ENCODE measurements at regions not wholly inside any gene's neighbourhood (a gene's known extent, or its start where the extent isn't known, plus 50 kb on each side); places are given as distances from the start of the nearest gene placed in this dataset.

DNA sequence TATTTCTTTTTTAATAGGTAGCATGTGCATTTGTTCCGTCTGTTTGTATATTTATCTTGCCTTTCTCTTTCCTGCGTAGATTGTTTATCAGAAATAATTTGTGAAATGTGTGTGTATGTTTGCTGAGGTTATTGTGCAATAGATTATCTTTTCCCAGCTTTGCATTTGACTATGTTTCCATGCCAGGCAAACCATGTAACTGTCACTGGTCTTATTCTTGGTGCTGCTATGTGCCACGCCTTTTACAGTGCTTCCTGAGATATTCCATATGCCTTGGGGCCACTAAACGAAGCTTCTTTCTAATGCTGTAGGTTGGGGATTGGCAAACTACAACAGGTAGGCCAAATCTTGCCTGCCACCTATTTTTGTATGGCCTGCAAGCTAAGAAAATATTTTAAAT lies 598.8 kb downstream of the PLPP3 start:
- no peak for DNase-seq (ENCODE audit: low spot score)

DNA sequence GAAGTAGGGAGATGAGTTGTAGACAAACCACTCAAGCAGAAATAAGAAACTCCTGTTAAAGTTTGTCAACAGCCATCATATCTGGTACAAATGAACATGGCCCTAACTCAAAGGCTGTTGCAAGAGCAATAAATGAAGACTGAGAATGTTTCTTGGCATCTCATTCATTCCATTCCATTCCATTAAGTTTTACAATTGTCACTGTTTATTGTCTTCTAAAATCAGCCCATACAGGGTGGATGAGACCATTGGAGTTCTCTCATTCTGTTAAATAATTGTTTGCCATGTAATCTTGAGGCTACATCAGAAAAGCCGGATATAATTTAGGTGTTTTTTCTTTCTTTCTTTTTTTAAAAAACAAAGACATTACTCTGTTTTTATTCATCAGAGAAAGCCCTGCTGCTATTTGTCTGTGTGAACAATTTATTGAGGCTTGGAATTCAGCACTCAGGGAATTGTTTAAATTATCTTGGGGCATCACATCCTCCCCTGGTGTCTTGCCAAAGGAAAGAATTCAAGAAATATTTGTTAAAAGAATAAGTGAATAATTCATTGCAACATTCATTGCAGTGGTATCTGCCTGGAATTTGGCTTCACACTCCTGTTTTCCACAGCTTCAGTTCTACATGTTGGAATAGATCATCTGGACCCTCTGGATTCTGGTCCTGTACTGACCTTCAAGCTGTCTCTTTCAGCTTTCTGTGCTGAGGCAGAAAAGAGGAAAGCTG lies 604.5 kb downstream of the PLPP3 start:
- no peak for DNase-seq (ENCODE audit: low spot score)

DNA sequence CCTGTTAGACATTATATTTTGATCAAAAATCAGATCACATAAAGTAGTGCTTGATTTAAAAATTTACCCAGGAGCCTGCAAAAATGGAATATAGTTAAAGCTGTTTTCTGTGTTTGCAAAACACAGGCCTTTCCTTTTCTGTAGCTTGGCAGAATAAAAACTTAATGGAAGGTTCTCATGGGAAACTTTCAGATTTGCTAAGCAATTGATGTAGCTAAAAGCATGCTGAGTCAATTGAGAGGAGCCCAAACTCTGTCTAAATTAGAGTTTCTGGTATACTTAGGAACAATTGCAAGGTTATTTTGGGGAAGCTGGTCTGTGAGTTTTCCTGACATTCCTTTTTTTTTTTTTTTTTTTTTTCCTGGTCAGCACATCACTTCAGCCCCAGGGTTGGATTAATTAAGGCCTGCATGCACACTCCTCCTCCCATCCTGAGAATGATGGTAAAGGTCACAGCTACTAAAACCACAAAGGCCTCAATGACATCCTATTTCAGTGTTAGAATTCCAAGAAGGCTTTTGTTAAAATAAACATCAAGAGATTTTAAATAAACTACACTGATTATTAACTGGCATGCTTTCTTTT lies 608.7 kb downstream of the PLPP3 start:
- no peak for DNase-seq (ENCODE audit: low spot score)

DNA sequence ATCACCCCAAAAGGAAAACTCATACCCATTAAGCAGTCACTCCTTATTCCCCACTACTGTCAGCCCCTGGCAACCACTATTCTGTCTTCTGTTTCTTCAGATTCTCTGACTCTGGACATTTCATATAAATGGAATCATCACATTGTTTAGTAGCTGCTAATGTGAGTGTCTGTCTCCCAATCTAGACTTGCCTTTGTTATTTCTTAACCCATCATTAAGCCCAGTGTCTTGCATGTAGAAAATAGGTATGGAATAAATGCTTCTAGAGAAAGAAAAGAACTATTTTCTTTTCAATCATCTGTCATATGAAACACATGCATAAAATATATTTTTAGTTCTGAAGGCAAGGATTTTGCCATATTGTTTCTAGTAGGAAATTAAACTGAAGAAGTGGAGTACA lies 610.0 kb downstream of the PLPP3 start:
- DNase-seq (ENCODE audit: low spot score) = no peak

DNA sequence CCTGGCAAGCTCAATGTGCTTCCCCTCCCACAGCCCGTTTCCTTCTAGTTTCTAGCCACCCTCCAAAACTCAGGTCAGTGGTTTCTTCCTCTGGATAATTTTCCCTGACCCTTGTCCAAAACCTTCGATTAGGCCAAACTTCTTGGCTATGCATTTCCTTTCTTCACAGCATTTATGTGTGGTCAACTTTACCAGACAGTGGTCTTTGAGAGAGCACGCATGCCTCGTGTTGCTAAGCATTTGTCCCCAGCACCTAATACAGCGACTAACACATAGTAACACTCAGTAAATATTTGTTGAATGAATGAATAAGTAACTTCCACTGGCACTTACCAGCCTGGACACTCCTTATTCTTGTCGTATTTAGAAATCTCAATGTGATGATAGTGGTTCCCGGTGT lies 610.7 kb downstream of the PLPP3 start:
- no peak for DNase-seq (ENCODE audit: low spot score)

DNA sequence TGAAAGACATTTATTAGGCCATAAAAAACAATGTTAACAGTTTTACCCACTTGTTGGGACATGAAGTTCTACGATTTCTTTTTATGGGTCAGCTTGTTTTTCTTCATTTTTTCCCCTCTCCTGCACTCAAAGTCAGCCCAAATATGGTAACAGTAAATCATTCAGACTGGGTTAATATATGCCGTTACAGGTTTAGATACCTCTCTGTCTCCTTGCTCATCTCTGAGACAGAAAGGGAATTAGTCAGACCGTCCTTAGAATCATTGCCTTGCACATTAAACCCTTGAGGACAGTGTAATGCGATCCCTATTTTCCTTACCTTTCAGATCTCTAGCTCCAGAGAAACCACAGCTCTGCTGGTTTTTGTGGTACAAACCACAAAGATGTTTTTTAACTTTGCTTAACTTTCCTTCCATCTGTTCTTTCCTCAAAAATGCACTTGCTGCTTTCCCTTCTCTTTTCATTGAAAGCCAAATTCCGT lies 613.3 kb downstream of the PLPP3 start:
- no peak for DNase-seq (ENCODE audit: low spot score)

DNA sequence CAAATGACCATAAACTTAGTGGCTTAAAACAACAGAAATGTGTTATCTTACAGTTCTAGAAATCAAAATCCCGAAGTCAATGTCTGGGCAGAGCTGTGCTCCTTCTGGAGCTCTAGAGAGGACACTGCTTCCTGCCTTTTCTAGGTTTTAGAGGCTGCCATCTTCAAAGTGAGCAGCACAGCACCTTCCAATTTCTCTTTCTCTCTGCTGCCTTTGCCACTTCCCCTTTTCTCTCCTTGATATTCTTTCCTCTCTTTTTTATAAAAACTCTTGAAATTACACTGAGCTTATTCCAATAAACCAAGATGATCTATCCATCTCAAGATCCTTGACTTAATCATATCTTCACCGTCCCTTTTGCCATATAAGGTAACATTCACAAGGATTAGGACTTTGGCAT lies 616.9 kb downstream of the PLPP3 start:
- no peak for DNase-seq (ENCODE audit: low spot score)

DNA sequence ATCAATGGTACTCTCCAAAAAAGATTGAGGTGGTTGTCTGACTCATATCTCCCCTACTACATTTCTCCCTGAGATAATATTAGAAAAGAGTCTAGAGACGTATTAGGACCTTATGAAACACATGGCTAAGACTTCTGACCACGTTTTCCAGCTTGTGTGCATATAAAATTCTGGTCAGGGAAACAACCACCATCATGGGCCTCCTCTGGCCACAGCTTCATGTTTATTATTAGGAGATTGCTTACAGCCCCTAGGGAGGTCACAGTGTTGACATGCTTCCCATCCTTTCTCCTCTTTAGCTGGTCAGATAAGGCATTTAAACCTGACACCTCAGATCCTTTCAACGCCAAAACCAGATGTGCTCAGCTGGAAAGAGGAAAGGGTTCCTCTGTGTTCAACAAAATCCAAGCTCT lies 620.2 kb downstream of the PLPP3 start:
- no peak for DNase-seq (ENCODE audit: low spot score)

DNA sequence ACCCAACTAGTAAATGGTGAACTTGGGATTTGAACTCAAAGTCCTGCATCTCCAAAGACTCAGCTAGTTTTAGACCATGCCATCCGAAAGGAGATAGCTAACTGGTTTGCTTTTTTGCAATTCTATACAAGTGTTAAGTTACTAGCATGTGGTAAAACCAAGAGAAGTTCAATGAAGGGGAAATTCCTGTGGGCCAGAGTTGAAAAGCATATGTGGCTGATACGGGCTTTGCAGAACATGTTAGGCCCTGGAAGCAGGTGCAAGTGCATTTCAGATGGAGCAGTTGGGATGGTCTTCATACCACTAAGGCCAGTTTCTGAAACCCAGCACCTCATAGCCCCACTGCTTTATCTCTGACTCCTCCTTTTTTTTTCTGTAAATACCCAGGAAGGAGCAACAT lies 620.9 kb downstream of the PLPP3 start:
- no peak for DNase-seq (ENCODE audit: low spot score)

DNA sequence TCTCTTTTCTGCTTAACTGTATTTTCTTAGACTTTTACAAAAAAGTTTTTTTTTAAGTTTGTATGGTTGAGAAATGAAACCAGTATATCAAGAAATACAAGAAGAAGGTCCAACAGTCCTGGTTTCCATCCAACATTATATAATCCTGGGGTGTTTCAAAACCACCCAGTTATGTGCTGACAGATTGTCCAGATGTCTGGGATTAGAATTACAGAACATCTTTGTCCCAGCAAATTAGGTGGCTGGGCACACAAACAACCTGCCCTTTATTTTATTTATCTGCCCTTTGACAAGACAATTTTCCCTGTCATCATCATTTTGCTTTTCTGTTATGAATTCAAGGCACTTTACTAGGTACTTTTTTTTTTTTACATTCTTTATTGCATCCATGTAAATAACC lies 622.1 kb downstream of the PLPP3 start:
- DNase-seq (ENCODE audit: low spot score) = no peak

DNA sequence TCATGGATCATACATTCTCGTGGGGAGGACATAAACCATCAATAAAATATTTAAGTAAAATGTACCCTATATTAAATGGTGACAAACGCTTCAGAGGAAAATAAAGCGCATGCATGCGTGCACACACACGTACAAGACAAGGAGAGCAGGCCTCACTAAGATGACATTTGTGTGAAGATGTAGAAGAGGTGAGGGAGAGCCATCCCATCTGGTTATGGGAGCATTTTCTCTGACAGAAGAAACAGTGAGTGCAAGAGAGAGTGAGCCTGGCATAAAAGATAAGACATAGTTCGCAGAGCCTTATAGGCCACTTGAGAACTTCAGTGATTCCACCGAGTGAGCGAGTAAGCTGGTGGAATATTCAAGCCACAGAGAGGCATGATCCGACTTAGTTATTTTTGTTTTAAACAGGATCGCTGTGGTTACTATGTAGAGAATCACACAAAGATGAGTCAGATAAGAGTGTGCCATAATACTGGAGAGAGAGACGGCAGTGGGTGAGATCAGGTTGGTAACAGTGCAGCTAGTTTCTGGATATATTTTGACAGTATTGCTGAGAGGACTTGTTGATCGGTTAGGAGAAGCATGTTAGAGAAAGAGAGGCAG lies 624.2 kb downstream of the PLPP3 start:
- no peak for DNase-seq (ENCODE audit: low spot score)

DNA sequence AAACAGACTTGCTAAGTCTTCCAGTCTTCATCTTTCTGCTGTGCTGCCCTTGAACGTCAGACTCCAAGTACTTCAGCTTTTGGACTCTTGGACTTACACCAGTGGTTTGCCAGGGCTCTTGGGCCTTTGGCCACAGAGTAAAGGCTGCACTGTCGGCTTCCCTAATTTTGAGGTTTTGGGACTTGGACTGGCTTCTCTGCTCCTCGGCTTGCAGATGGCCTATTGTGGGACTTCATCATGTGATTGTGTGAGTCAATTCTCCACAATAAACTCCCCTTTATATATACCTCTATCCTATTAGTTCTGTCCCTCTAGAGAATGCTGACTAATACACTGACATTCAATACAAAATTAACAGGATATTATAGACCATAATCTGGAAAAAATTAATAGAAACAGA lies 628.1 kb downstream of the PLPP3 start:
- no peak for DNase-seq (ENCODE audit: low spot score)

DNA sequence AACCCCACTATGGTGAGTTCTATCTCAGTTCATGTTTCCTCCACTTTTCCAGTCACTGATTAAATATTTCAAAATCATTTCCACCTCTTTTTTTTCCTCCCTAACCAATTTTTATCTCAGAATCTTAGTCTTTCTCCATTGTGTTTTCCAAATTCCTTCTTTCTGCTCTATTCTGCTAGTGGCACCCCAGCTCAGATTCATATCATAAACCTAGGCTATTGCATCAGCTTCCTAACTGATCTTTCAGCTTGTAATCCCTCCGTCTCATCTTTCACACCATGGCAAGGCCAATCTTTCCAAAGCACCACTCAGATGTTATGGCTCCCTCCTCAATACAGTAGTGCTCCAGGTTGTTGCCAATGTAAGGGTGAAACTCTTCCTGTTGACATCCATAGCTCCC lies 631.9 kb downstream of the PLPP3 start:
- DNase-seq (ENCODE audit: low spot score) = no peak

DNA sequence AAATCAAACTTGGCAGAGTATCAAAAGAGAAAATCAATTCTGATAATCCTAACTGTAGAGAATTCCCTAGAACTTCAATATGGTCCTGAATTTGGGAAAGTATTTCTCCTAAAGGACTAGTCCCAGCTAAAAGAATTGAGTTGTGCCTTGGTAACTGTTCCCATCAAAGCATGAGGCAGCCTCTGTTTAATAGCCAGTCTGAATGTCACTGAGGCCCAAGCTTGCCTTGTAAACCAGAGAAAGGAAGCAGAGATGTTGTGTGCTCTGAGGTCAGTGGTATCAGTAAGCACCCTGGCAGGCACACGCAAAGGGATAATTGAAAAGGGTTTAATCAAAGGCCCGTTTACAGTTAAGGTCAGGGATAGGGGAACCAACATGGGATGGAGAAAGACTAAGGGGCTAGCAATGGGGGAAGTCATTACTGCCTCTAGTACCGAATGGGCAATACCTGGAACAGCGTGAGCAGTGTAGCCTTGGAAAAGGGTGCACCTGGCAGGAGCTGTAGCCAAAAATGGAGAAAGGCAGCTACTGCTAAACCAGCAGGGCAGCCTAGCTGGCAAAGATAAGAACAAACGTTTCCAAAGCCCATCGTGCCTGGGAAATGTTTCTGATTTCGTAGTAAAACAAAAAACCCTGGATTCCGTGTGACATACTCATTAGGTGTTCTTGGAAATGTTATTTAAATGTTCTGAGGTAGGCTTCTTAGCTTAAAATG lies 635.5 kb downstream of the PLPP3 start:
- DNase-seq (ENCODE audit: low spot score) = no peak

DNA sequence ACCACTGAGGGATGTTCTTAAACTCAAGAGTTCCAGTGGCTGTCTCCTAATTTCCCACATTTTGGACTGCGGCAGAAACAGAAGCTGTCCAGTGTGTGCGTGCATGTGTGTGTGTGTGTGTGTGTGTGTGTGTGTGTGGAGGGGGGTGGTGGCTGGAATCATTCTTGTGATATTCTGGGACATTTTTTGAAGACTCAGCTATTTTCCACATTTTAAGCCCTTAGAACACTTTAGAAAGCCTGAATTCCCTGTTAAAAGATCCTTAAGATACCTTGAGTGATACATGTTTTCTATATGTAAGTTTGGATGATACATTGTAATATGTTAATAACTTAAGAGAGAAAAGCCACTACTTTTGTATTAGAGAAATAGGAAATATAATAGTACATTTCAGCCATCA lies 636.4 kb downstream of the PLPP3 start:
- no peak for DNase-seq (ENCODE audit: low spot score)

DNA sequence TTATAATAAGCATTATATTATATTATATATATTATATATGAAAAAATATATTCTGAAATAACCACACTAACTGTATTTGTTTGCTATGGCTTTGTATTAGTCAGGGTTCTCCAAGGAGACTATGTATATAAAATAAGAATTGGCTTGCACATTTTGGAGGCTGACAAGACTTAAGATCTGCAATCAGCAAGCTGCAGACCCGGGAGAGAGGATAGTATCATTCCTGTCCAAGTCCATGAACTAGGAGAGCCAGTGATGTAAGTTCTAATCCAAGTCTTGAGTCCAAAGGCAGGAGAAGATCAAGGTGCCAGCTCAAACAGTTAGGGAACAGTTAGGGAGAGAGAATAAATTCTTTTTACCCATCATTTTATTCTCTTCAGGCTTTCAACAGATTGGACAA lies 639.5 kb downstream of the PLPP3 start:
- no peak for DNase-seq (ENCODE audit: low spot score)

DNA sequence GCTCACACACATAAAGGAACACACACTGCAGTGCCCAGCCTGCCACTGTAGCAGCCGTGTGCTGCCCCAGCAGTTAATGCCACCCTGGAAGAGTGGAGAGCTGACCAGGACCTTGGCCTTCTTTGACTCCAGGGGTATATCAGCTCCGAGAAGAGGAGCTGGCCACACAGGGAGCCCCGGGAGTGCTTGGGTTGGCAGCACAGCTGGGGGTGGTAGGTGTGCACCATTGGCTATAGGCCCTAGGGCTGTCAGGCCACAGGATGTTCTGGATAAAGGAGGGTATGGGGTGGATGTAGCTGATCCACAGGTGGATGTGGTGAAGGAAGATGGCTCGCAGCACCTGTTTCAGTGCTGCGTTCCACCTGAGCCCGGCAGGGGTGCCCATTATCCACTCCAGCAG lies 640.5 kb downstream of the PLPP3 start:
- DNase-seq (ENCODE audit: low spot score) = no peak

DNA sequence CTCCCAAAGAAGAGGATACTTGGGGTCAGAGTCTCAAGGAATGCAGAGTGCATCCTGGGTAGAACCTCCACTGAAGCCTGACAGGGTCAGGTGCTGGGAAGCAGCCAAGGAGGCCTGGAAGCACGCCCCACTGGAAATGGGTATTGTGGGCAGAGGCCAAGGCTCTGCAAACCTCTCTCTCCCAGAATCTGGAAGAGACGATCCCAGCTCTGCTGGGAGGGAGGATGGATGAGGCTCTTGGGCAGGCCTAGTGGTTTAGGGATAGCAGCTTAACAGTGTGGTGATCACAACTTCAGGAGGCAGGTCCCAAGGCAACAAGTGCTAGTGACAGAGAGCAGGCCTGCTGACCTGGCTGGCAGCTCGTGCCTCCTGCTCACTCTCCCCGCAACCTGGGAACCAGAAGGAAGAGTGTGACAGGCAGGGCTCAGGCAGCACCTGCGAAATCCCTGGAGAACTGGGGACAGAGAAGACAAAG lies 641.0 kb downstream of the PLPP3 start:
- no peak for DNase-seq (ENCODE audit: low spot score)

DNA sequence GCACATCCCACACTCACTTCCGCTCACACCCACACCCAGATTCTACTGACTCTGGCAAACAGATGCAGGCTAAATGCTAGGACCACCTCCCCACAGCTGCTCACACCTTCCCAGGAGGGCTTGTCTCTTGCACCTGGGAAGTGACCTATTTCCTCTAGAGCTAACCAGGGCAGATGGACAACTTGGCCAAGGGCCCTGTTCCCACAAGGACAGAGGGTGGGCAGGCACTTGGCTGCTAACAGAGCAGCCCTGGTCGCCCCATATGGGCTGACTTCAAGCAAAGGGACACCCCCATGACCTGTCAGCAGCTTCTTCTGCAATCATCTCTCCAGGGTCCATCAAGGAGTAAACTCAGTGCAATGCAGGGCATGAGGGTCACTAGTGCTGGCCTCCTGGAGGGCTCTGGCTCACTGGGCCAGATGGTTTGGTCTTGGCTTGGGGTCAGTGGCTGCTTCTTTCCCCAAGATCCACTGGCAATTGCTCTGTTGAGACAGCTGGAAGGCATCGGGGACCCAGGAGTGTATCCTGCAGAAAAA lies 641.5 kb downstream of the PLPP3 start:
- DNase-seq (ENCODE audit: low spot score) = no peak

DNA sequence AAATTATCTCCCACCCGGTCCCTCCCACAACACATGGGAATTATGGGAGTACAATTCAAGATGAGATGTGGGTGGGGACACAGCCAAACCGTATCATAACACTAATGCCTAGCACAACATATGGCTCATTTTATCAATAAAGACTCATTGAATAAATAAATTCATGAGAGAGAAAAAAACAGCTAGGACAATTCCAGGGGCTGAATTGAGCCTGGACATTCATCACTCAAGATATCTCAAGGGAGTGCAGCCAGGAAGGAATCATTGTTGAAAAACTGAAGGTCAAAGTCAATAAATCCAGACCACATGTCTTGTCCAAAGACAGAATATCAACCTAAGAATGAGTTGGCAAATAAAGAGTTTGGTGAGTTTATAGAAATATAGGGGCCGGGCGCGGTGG lies 644.1 kb downstream of the PLPP3 start:
- DNase-seq (ENCODE audit: low spot score) = no peak

DNA sequence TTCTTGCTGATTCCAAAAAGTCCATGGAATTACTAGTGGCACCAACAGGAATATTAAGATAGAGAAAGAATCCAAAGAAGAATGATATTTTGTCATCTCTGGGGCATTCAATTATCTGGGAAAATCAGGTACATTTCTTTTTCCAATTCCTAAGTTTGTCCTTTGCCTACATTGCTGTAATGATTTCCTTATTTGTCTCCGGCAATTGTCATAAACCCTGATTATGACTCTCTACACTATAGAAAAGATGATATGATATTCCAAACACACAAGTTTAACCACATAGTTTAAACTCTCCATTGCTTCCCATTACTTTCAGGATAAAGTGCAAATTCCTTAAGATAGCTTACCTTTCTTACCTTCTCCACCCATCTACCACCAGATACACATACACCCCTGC lies 647.0 kb downstream of the PLPP3 start:
- DNase-seq (ENCODE audit: low spot score) = no peak

DNA sequence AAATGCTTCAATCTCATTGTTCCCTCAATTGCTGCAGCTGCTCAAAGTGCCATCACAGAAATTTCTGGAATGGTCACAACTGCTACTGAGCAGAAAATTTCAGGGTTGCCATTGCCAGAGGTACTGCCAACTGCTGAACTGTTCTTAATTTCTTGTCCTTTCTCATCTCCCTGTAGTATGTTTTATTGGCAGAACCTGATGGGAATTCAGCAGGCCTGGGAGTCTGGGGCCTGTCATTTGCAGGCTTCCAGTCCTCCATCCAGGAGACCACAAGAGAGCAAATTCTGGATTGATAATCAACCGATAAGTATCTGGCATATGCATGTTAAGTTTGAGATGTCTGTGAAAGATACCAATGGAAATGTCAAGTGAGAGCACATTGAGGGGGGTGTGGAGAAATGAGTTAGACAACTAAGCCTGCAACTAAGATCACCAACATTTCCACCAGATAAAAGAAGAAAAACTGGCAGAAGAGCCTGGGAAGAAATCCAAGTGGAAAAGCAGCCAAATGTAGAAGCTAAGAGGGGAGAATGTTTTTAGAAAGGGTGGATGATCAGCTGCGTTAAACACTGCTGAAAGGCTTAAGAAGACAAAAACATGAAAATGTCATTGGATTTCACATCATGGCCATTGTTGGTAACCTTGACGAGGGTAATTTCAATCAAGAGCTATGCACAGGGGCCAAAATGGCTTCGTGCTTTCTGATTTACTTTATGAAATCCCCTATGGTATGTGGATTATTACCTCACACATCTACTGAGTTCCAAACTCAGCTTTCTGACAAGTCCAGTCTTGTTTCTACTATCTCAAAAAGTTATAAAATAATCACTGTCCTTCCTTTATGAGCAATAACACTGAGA lies 648.1 kb downstream of the PLPP3 start:
- DNase-seq (ENCODE audit: low spot score) = no peak

Measured in iPS-NIHi11 (cell line).